ENCODE measurements at regions not wholly inside any gene's neighbourhood (a gene's known extent, or its start where the extent isn't known, plus 50 kb on each side); places are given as distances from the start of the nearest gene placed in this dataset.

- no peak for DNase-seq
These were observed 133.1 kb downstream of the IQUB start for GRCh38 chr7:123401295-123401694.

- no peak for DNase-seq
These were observed 134.2 kb downstream of the IQUB start for GRCh38 chr7:123400196-123400595.

GRCh38 chr7:123398921-123399320 lies 135.5 kb downstream of the IQUB start:
- DNase-seq, result no peak

GRCh38 chr7:123397746-123398338 lies 136.6 kb downstream of the IQUB start:
- DNase-seq, result no peak

- no peak for DNase-seq
These were observed 140.8 kb downstream of the IQUB start for GRCh38 chr7:123393623-123394022.

GRCh38 chr7:123372368-123372767 lies 162.0 kb downstream of the IQUB start:
- no peak for DNase-seq

GRCh38 chr7:123367484-123368122 lies 166.8 kb downstream of the IQUB start:
- no peak for DNase-seq

- peak; percentile 53 for DNase-seq
These were observed 167.3 kb upstream of the SLC13A1 start for GRCh38 chr7:123367031-123367430.

GRCh38 chr7:123366626-123367025 lies 166.9 kb upstream of the SLC13A1 start:
- DNase-seq, result no peak

GRCh38 chr7:123360631-123361030 lies 160.9 kb upstream of the SLC13A1 start:
- no peak for DNase-seq

GRCh38 chr7:123355576-123356190 lies 155.9 kb upstream of the SLC13A1 start:
- no peak for DNase-seq

GRCh38 chr7:123352973-123353372 lies 153.2 kb upstream of the SLC13A1 start:
- DNase-seq, result no peak

GRCh38 chr7:123351516-123352505 lies 152.0 kb upstream of the SLC13A1 start:
- DNase-seq, result no peak

- DNase-seq, result no peak
These were observed 151.3 kb upstream of the SLC13A1 start for GRCh38 chr7:123351027-123351426.

- no peak for DNase-seq
These were observed 148.9 kb upstream of the SLC13A1 start for GRCh38 chr7:123348690-123349089.

GRCh38 chr7:123346766-123347165 lies 147.0 kb upstream of the SLC13A1 start:
- no peak for DNase-seq

GRCh38 chr7:123343611-123344010 lies 143.8 kb upstream of the SLC13A1 start:
- no peak for DNase-seq

GRCh38 chr7:123341102-123341501 lies 141.3 kb upstream of the SLC13A1 start:
- no peak for DNase-seq

- DNase-seq, result no peak
These were observed 138.9 kb upstream of the SLC13A1 start for GRCh38 chr7:123338688-123339087.

- no peak for DNase-seq
These were observed 130.3 kb upstream of the SLC13A1 start for GRCh38 chr7:123329988-123330643.

GRCh38 chr7:123327661-123328060 lies 127.9 kb upstream of the SLC13A1 start:
- DNase-seq, result no peak

GRCh38 chr7:123324283-123324682 lies 124.5 kb upstream of the SLC13A1 start:
- DNase-seq, result no peak

GRCh38 chr7:123323689-123324088 lies 123.9 kb upstream of the SLC13A1 start:
- no peak for DNase-seq
